ENCODE measurements at regions not wholly inside any gene's neighbourhood (a gene's known extent, or its start where the extent isn't known, plus 50 kb on each side); places are given as distances from the start of the nearest gene placed in this dataset.
"Not testable (repeated sequence)": the region's sequence is repeated elsewhere in the genome, so short reads cannot be mapped to it uniquely, and the experiment has no call there.

DNA sequence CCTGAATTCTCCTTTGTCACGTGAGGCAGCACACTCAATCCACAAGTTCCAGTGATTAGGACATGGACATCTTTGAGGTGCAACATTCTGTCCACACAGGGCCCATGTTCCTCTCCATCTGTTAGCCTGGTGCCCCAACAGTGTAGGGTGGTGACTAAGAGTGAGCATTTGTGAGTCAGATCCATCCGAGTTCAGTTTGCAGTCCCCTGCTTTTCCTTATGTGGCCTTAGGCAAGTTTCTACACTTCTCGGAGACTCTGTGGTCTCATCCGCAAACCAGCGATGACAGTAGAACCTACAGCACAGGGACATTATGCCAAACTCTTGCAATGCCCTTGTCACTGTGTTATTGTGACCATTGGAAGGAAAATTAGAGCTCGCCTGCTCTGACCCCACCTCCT lies 178.7 kb upstream of the CDH4 start:
- DNase-seq = no peak

DNA sequence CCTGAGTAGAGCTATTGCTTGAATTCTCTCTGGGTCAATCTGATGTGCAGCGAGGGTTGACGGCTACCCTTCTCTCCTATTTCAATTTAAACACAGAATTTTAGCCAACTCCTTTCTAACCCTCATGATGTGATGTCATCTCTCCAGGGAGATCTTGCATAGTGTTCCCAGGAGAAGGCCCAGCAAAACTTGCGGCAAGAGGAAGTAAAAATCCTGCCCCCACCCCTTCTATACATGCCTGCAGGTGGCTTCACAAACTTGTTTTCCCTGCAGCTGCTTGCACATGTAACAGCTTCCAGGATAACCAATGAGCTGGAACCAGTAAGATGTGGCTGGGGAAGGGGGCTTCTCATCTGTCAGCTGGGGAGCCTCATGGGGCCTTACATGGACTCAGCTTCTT lies 169.3 kb upstream of the CDH4 start:
- no peak for DNase-seq

DNA sequence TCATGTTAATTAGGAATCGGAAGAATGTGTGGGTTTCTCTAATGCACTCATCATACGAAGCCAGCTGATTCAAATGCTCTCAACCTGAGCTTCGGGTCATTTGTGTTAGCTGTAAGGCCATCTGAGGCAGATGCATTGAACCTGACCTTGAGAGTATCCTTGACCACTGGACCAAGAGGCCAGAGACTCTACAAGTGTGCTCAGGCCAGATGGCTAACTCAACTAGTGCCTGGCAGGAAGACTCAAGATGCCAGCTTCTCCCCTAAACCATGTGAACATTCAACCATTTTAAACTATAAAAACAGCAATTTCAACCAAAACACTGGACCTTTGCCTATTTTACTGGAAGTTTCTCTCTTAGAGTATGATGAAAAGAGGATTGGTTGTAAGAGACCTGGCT lies 168.6 kb upstream of the CDH4 start:
- DNase-seq = no peak

DNA sequence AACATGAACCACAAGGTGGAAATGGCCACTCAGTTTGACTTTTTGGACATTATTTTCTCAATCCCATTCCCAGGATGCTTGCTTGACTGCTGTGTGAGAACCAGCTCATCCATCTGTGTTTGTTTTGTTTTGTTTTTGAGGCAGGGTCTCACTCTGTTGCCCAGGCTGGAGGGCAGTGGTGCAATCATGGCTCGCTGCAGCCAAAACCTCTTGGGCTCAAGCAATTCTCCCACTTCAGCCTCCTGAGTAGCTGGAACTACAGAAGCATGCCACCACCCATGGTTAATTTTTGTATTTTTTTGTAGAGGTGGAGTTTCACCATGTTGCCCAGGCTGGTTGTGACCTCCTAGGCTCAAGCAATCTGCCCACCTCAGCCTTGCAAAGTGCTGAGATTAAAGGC lies 166.0 kb upstream of the CDH4 start:
- no peak for DNase-seq

DNA sequence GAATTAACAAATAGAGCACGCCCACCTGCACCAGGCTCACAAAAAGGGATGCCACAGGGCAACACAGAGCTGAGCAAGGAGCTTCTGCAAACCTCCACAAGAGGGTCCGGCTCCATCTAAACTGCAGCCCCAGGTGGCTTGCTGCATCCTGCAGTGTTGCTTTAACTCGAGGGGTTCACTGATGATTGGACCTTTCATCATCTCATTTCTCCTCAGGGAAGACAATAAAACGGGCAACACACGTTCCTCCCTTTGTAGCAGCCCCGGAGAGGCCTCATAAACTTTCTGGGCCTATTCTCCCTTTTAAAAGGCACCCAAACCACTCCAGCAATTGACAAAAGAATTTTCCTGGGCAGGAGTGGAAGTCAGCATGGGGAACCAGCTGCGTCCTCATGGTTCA lies 161.5 kb upstream of the CDH4 start:
- no peak for DNase-seq

DNA sequence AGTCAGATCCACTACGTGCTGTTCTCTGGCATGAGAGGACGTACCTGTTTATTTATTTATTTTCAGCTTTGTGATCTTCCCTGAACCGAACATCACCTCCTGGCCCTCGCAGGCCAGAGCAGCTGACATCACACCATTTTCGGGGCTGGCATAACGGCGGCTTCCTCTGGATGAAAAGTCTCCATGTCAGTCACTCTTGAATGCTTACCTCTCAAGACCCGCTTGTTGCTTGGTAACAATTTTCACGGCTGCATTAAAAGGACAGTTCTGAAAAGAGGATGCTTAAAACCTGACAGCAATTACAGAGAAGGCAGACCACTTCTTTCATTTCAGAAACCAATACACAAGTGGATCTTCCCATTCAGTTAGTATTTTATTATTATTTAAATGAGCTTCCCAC lies 159.8 kb upstream of the CDH4 start:
- DNase-seq = no peak

DNA sequence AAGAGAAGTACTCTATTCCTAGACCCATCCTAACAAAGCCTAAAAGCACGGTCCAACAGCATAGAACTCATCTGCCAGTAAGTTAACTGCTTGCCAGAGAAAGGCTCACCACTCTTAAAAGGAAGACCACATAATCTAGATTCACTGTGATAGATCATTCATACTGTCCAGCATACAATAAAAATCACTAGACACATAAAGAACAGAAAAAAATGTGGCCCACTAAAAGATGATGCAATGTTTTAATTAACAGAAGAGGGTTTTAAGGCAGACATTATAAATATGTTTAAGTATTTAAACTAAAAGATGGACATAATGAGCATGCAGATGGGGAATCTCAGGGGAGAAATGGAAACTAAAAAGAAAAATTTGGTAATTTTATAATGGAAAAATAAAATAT lies 157.5 kb upstream of the CDH4 start:
- no peak for DNase-seq

DNA sequence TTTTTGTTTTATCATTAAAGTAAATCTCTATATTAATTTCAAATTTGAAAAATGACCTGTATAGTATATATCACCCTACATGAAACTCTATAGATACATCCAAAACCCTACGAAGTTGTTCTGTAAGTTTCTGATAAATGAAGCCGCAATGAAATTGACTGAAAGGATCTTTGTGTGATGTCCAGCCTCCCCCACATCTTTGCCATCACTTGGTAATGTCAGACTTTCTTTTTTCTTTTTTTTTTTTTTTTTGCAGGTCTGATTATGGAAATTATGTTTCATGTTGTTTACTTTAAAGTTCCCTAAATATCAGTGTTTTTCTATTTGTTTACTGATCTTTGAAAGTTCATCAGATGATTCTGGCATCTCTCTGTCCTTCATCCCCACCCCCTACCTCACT lies 155.6 kb upstream of the CDH4 start:
- DNase-seq = no peak

DNA sequence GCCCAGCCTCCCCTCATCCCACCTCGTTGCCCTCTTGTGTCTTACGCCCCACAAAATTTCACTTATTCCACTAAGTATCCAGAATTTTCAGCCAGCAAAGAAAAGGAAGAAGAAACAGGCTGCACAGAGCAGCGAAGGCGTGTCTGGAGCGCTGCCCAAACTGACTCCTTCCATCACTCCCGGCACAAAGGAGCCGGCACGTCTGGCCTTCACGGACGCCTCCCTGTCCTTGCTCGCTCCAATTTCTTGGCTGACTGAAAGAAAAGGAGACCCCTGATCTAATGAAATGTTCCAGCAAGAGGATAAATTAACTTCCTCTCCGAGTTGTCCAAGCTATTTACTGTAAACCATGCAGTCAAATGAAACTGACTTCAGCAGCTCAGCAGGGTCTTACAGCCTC lies 152.3 kb upstream of the CDH4 start:
- no peak for DNase-seq

DNA sequence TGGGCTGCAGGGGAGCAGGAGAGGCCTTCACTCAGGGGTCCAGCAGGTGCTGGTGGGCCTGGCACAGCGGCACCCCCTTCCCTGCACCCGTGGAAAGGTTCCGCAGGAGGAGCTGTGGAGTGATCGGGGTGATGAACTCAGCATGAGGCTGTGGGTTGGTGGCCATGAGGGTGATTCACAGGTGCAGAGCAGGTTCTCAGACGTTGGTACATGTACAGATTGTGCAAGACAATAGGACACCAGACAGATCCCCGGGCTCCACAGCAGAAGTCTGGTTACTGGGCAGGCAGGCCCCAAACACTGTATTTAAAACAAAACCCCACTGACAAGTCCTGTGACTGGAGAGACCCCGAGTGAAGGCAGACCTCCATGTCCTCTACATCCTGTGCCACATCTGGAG lies 151.6 kb upstream of the CDH4 start:
- DNase-seq = no peak

DNA sequence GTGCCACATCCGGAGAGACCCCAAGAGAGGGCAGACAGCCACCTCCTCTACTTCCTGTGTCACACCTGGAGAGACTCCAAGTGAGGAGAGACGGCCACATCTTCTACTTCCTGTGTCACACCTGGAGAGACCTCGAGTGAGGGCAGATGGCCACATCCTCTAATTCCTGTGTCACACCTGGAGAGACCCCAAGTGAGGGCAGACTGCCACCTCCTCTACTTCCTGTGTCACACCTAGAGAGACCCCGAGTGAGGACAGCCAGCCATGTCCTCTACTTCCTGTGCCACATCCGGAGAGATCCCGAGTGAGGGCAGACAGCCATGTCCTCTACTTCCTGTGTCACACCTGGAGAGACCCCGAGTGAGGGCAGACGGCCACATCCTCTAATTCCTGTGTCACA lies 150.7 kb upstream of the CDH4 start:
- DNase-seq = not testable (repeated sequence)

DNA sequence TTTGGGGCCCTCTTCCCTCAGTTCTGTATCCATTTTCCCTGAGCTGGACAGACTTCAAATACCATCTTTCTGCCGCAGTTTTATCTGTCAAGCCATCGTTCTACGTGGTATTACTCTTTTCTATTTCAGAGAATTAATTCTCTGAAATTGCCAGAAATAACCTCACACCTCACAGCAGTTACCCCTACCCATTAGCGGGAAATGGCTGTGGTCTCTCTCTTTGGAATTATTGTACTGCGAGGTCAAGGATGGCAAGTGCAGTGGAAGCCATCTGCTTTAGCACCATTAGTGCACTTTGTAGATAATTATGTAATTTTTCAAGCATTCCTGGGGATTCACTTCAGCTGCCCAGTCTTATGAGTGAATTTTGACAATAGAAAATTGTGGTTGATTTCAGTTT lies 147.8 kb upstream of the CDH4 start:
- DNase-seq = no peak

DNA sequence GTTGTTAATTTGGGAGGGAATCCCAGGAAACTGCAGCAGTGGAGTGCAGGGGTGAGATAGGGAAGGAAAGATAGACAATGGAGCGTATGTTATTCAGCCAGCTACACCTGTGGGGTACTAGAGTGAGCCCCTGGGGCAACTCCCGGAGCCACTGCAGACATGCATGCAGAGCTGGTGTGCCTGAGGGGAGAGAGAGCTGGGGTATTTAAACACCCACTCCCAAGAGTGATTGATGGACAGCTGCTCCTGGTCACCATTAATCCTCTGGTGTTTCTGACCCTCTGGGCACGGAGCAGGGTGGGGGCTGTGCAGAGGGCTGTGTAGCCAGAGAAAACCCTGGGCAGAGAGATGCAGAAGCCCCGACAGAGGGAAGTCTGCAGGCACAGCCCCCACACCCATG lies 146.7 kb upstream of the CDH4 start:
- DNase-seq = no peak

DNA sequence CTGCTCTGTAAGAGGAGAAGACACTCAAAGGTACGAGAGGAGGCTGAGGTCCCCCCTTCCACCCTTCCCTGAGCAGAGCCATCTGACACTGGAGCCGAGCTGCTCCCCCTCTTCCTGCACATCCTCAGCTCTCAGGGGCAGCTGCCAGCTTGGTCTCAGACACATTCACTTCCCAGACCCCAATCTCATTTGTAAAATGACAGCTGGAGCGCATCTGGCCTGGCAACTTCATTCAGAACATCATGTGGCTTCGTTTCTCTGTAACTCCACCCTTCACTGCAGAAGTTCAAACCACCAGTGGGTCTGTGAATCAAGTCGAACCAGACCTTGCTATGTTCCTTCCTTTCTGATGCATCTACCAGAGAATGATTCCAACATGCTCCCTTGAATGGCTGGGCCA lies 145.6 kb upstream of the CDH4 start:
- no peak for DNase-seq

DNA sequence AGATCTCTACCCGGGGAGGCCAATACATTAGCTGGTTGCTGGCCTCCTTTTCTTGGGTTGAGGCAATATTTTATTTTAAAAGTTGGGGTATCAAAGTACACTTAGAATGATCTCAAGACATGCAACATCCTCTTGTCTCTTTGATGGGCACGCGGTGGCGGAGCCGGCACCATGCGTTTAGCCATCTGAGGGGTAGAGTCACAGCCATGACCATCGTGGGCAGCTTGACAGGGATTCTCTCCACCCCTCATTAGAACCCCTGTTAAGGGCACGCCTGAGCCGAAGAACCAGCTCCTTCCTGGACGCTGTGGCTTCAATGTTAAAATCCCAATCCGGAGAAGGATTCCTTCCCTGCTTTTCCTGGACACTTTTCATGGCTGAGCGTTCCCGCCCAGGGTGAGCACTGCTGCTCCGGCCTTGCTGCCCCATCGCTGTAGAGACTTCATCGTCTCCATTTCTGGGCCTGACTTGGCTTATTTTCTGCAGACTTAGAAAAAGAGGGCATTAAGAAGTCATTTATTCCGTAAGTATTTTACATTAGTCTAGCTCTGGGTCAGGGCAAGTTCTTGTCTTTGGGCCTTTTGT lies 142.7 kb upstream of the CDH4 start:
- no peak for DNase-seq

DNA sequence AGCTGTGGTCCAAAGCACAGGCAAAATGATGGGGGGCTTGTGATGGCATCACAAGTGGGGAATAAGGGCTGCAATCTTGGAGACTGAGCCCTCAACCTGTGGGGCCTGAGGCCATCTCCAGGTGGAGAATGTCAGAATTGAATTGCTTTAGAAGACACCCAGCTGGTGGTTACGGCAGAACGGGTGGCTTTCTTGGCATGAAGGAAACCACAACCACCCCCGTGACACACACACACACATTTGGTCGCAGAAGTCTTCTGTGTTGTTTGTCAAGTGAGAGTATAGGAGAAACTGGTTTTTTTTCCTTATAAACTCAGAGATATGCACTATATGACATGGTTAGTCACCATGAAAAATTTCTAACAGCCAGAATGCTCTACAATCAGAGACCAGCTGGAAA lies 139.5 kb upstream of the CDH4 start:
- DNase-seq = no peak

DNA sequence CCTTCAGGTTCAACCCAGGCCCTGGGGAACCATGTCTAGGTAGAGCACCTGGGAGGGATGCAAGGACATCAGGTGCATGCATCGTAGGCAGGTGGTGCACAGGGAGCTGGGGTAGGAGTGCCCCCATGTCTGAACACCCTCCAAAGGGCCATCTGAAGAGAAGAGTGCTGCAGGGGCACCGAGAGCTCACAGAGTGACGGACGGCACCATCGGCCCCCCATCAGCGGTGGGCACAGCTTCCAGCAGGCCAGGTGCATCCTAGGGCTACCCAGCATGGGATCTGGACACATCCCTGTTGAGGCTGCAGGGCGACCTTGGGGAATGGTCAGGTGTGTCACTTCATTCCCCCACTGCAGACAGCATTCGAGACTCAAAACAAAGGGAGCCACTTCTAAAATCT lies 138.3 kb upstream of the CDH4 start:
- no peak for DNase-seq

DNA sequence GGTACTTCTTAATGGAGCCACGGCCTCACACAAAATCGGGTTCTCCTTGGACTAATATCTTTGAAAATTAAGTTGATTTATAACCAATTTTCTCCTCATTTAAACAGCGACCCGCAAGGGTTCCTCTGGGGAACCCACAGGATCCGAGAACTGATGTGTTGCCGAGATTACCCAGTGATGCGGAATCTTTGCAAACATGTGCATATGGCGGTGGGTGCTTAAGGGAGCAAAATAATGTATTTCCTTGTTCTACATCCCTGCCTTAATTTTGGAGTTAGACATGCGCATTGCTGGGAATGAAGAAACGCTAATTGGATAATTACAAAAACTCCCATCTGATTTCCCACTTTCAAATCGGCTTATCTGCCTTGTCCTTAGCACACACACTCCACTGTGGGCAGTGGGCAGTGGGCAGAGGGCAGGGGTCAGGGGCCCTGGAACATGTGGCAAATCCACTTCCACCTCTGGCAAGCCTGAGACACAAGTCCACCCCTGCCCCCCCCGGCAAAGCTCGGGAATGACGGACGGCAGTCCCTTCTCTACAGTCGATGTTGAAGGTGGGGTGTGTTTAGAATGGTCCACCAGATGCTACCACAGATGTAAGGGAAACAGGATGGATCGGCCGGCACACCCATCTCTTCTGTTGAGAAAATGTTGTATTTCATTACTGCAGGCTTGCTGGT lies 137.4 kb upstream of the CDH4 start:
- DNase-seq = no peak

DNA sequence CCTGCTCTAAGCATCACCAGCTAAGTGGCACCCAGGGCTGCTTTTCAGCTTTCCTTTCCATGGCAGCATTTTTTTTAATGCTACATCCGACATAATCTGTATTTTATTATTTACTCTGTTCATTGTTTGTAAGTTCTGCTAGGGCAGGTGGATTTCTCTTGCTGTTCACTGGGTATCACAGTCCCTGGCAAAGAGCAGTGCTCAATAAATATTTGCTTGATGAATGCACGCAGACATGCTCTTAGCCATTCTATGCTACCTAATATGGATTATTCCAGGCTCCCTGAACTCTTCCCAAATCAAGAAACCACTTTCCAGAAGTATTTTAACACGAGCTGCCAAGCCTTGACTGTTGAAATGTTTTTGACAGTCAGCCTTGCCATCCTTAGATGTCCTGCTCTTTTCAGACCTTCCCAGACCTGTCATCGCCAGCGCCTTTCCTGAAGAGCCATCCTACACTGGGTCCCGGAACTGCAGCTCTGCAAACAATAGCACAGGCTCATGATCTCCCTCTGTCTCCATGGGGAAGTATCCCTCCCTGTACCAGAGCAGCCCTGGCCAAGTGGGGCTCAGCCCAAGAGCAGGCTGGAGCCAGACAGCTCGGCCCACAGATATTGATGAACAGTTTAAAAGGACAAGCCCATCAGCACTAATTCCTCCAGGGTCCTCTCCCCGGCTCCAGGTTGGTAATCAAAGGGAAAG lies 136.5 kb upstream of the CDH4 start:
- DNase-seq = no peak

DNA sequence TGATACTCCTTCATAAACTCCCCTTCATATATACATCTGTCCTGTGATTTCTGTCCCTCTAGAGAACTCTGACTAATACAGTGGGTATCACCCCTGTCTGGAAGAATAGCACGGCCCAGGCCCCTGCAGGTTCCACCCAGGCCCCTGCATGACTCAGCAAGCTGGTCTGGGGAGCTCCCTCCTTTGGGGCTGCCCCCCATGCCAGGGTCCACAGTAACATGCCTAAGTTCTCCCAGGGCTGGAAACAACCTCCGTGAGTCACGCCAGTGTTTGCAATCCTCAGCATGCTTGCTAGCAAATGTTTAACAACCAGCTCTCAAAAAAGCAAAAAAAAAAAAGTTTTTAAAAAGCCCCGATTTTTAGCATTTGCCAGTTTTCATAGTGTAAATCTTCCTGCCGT lies 134.3 kb upstream of the CDH4 start:
- no peak for DNase-seq

DNA sequence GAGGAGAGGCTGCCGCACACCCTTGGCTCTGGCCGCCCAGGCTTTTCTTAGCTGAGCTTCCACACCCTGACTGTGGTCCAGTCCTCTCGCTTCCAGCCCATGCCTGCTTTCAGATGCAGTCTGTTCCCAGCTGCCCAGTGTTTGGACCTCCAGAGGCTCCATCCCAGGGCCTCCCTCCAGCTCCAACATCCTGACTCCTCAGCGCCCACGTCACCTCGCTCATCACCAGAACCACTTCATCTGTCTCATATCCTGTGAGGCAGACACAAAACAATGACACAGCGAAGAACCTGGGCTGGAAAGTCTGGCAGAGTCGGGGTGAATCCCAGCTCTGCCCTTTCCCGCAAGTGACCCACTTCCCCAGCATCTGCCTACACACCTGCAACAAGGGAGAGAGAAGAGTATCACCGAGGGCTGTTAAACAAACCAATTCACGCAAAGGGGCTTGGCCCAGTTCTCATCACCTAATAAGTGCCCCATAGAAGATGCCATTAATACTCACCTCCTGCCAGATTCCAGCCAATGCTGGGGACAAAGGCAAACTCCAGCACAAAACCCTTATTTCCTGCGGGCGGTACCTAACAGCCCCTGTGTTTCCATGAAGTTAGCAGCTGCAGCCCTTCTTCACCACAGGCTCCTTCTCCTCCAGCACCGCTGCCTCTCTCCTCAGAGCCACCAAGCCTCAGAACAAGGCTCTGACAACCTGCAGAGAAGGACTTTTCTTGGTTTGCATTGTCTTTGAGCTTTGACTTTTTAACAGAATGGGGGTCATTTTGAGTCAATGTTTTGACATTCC lies 133.4 kb upstream of the CDH4 start:
- DNase-seq = no peak

DNA sequence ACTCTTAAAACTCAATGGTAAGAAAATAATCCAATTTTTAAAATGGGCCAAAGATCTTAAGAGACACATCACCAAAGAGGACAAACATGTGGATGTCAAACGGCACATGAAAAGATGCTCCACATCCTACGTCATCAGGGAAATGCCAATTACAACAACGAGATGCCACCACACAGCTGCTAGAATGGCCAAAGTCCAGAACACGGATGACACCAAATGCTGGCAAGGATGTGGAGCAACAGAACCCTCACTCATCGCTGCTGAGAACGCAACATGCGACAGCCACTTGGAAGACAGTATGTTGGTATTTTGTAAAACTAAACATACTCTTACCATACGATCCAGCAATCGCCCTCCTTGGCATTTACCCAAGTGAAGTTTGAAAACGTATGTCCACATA lies 132.8 kb upstream of the CDH4 start:
- DNase-seq = no peak

DNA sequence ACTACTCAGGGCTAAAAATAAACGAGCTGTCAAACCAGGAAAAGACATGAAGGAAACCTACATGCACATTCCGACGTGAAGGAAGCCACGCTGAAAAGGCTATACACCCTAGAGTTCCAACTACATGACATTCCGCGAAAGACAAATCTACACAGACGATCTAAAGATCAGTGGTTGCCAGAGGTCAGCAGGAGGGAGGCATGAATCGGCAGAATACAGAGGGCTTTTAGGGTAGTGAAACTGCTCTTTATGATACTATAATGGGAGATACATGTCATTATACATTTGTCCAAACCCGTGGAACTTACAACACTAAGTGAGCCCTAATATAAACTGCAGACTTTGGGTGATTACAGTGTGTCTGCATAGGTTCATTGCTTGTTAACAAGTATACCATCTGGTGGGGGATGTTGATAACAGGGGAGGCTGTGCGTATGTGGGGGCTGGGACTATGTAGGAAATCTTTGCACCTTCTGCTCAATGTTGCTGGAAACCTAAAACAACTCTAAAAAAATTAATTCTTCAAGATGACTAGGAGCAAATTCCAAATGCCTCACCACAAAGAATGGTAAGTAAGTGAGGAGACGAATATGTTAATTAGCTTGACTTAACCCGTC lies 132.2 kb upstream of the CDH4 start:
- no peak for DNase-seq

Measured in activated CD4-positive, CD25-positive, alpha-beta regulatory T cell (primary cell).